ENCODE measurements at regions not wholly inside any gene's neighbourhood (a gene's known extent, or its start where the extent isn't known, plus 50 kb on each side); places are given as distances from the start of the nearest gene placed in this dataset.

GRCh38 chr7:93039282-93039681, 78.5 kb downstream of the SAMD9 start:
- Histone ChIP-seq H2BK120ac (replicated peaks; ENCODE audit: low read depth, low read length) (no peak overlapping the region), H3K36me3 (ENCODE audit: control insufficient read depth in 2 of 4, insufficient read depth in 4 of 4, low read length in 3 of 4) (no peaks in the 10 kb centered on the region), H3K27me3 (replicated peaks in 1 of 4; ENCODE audit: control insufficient read depth in 3 of 4, extremely low read depth in 1 of 4, insufficient read depth in 3 of 4, low read length in 3 of 4) (peaks cover 2 to 12% (median 9%) of the 10 kb centered on the region in 4 experiments; a peak in 5 of 7 replicates), H4K5ac (ENCODE audit: insufficient read length, low read depth, low read length) (no peak overlapping the region), H3K79me1 (ENCODE audit: low read depth, low read length) (peaks cover under 1% of the 10 kb centered on the region; the same call in 1 of the 2 replicates), H2BK5ac (ENCODE audit: low read depth, low read length) (no peak overlapping the region), H4K91ac (replicated peaks; ENCODE audit: insufficient read length, low read length) (no peak overlapping the region), H2AK5ac (ENCODE audit: low read depth, low read length) (no peak overlapping the region), H3K4ac (replicated peaks; ENCODE audit: insufficient read length, low read depth, low read length) (no peak overlapping the region), H3K4me2 (ENCODE audit: insufficient read depth in 1 of 2, low read depth in 2 of 2, low read length in 2 of 2) (no peak overlapping the region), H2AFZ (ENCODE audit: low read length) (no peak overlapping the region; the same call in 1 of the 2 replicates), H3K56ac (replicated peaks; ENCODE audit: insufficient read length, low read depth, low read length) (no peak overlapping the region), H4K20me1 (replicated peaks in 1 of 2; ENCODE audit: control insufficient read depth in 1 of 2, insufficient read depth in 2 of 2, low read length in 2 of 2) (no peaks in the 10 kb centered on the region), H3K23ac (ENCODE audit: insufficient read length) (no peak overlapping the region), H3K18ac (ENCODE audit: extremely low read depth, low read length) (no peak overlapping the region), H3K9me3 (ENCODE audit: insufficient read depth in 2 of 2, low read depth in 1 of 2, low read length in 1 of 2) (no peaks in the 10 kb centered on the region), H4K8ac (ENCODE audit: extremely low read depth, insufficient read depth, low read length) (peak overlapping the region; percentile 76), H3K9ac (replicated peaks in 1 of 4; ENCODE audit: extremely low read depth in 1 of 4, low read depth in 3 of 4, low read length in 3 of 4) (no peak overlapping the region), H3K79me2 (ENCODE audit: control insufficient read depth in 1 of 2, insufficient read depth in 2 of 2, low read length in 2 of 2) (no peaks in the 10 kb centered on the region), H2BK12ac (ENCODE audit: low read depth, low read length) (no peak overlapping the region), H3K4me3 (ENCODE audit: extremely low read depth in 1 of 4, insufficient read depth in 2 of 4, low read depth in 3 of 4, low read length in 4 of 4) (no peak overlapping the region), H3K27ac (ENCODE audit: low read depth, low read length) (no peak overlapping the region), H3K23me2 (ENCODE audit: low read depth, low read length) (peaks cover 10% of the 10 kb centered on the region; the same call in 1 of the 2 replicates), H2BK20ac (ENCODE audit: low read length) (no peak overlapping the region), H3K4me1 (replicated peaks in 1 of 4; ENCODE audit: control insufficient read depth in 3 of 4, insufficient read depth in 4 of 4, low read length in 3 of 4) (peaks cover under 1 to 19% (median 10%) of the 10 kb centered on the region in 4 experiments), H2BK15ac (ENCODE audit: low read length) (no peak overlapping the region), H3K14ac (ENCODE audit: insufficient read length) (no peak overlapping the region)
- DNase-seq (ENCODE audit: low read depth in 1 of 2, low spot score in 2 of 2) (no peak), FAIRE-seq (no peak)
- no peak for TF ChIP-seq YY1 (IDR thresholded peaks at IDR 0.05; ENCODE audit: low read depth, low read length)
- TF ChIP-seq USF2 (IDR thresholded peaks at IDR 0.05; ENCODE audit: low read length): no peak
- TF ChIP-seq SIN3A (conservative IDR thresholded peaks at IDR 0.05 in 1 of 2, IDR thresholded peaks at IDR 0.05 in 1 of 2; ENCODE audit: low read depth in 1 of 2, low read length in 2 of 2): no peak
- no peak for TF ChIP-seq ZNF274 (IDR thresholded peaks at IDR 0.05; ENCODE audit: borderline replicate concordance, extremely low read depth, low read length)
- TF ChIP-seq ASH2L (IDR thresholded peaks at IDR 0.05; ENCODE audit: low read length): no peak
- TF ChIP-seq NRF1 (IDR thresholded peaks at IDR 0.05; ENCODE audit: low read depth, low read length): no peak
- no peak for TF ChIP-seq RNF2 (IDR thresholded peaks at IDR 0.05; ENCODE audit: borderline replicate concordance, low read depth, low read length, missing control alignments, poor library complexity, severe bottlenecking)
- no peak for TF ChIP-seq SP2 (IDR thresholded peaks at IDR 0.05; ENCODE audit: low read length)
- CTCF ChIA-PET (ENCODE audit: partially characterized antibody): interaction anchor here (0.7 to 1.3 kb wide), 3 partner anchors 154 to 167 kb away, joined by 3 to 6 read pairs (median 3); no protein-coding TSS in a partner anchor
- POLR2A ChIA-PET (ENCODE audit: partially characterized antibody): no interaction called here
- 94% methylated on average over 3 of the region's 3 CpGs; no CpG with 5 or more reads in 1 of the 2 experiments for WGBS, 2 experiments (ENCODE audit: extremely low coverage in 1 of 2, insufficient coverage in 1 of 2, insufficient read length in 1 of 2, insufficient replicate concordance in 2 of 2, low coverage in 1 of 2, low lambda C conversion rate in 2 of 2, missing lambda C conversion rate in 1 of 2)
